ENCODE measurements at regions not wholly inside any gene's neighbourhood (a gene's known extent, or its start where the extent isn't known, plus 50 kb on each side); places are given as distances from the start of the nearest gene placed in this dataset.

- no peak overlapping the region for H3K4ac ChIP-seq (ENCODE audit: low read depth, low read length)
- H3K4me2 ChIP-seq (ENCODE audit: low read depth, low read length), result no peak overlapping the region
- no peak overlapping the region for H3K23ac ChIP-seq (ENCODE audit: low read depth, low read length)
- H3K4me1 ChIP-seq (ENCODE audit: control insufficient read depth, insufficient read depth, low read length), result no peaks in the 10 kb centered on the region
- H2BK15ac ChIP-seq (ENCODE audit: low read depth, low read length), result no peak overlapping the region
- H3K79me1 ChIP-seq (ENCODE audit: low read depth in 1 of 2, low read length in 2 of 2), result no peaks in the 10 kb centered on the region
- no peak overlapping the region for H2AK5ac ChIP-seq (ENCODE audit: low read depth, low read length)
- no peak overlapping the region for H4K8ac ChIP-seq (ENCODE audit: low read depth in 2 of 2, low read length in 2 of 2)
- in situ Hi-C loops (cut with MboI; ENCODE audit: low sequenced_read_pairs), result no loop called here
- H3K56ac ChIP-seq (ENCODE audit: extremely low read depth, insufficient read depth, low read length), result no peak overlapping the region
- POLR2A ChIA-PET (ENCODE audit: unreplicated experiment), result no interaction called here
- no peaks in the 10 kb centered on the region for H3K27me3 ChIP-seq (ENCODE audit: control insufficient read depth, insufficient read depth, low read length)
- peaks cover 4% of the 10 kb centered on the region; the same call in 1 of the 2 replicates for H3K9me3 ChIP-seq (ENCODE audit: control insufficient read depth, insufficient read depth, low read length)
- no peak overlapping the region for H4K5ac ChIP-seq (ENCODE audit: low read depth, low read length)
- H3K36me3 ChIP-seq (ENCODE audit: control insufficient read depth, insufficient read depth, low read length), result no peaks in the 10 kb centered on the region
- DNase-seq, result no peak
- ATAC-seq (ENCODE audit: low read depth), result no peak
- no peak overlapping the region for H2AFZ ChIP-seq (replicated peaks; ENCODE audit: low read length, poor library complexity)
- intact Hi-C loops (cut with micrococcal nuclease), result no loop called here
- H2AK9ac ChIP-seq (replicated peaks; ENCODE audit: low read depth, low read length, poor library complexity), result no peak overlapping the region
- TF ChIP-seq, protein P1, sequence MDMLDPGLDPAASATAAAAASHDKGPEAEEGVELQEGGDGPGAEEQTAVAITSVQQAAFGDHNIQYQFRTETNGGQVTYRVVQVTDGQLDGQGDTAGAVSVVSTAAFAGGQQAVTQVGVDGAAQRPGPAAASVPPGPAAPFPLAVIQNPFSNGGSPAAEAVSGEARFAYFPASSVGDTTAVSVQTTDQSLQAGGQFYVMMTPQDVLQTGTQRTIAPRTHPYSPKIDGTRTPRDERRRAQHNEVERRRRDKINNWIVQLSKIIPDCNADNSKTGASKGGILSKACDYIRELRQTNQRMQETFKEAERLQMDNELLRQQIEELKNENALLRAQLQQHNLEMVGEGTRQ (IDR thresholded peaks at IDR 0.05; ENCODE audit: low read depth, low read length), result no peak
- TF ChIP-seq BHLHE40 (IDR thresholded peaks at IDR 0.05; ENCODE audit: low read depth, low read length), result no peak
- TF ChIP-seq FOS (IDR thresholded peaks at IDR 0.05; ENCODE audit: low read depth, low read length), result no peak
- TF ChIP-seq CHD1 (IDR thresholded peaks at IDR 0.05; ENCODE audit: low read depth, low read length), result no peak
- no peak overlapping the region for H3K4me3 ChIP-seq (ENCODE audit: insufficient read depth, low read depth, low read length)
- WGBS, 2 experiments (ENCODE audit: extremely low coverage in 2 of 2, insufficient read length in 1 of 2), result no CpG with 5 or more reads among the region's 1 CpG
- H4K91ac ChIP-seq (ENCODE audit: insufficient read depth, low read depth, low read length), result no peak overlapping the region
- H4K20me1 ChIP-seq (ENCODE audit: insufficient read depth, low read length), result no peaks in the 10 kb centered on the region
- H3K9ac ChIP-seq (ENCODE audit: low read depth, low read length), result no peak overlapping the region
- H2BK120ac ChIP-seq (ENCODE audit: low read depth, low read length), result no peak overlapping the region
- no peak overlapping the region for H3K18ac ChIP-seq (ENCODE audit: low read depth, low read length)
- CTCF ChIA-PET, result no interaction called here
- no peak overlapping the region for H3K27ac ChIP-seq (ENCODE audit: insufficient read depth, low read length)
- no peak overlapping the region for H2BK20ac ChIP-seq (ENCODE audit: low read depth, low read length)
- no peaks in the 10 kb centered on the region for H3K9me1 ChIP-seq (ENCODE audit: insufficient read depth, low read length)
- no TSS peak for BruUV-seq (replicated peaks)
- no peak overlapping the region for H2BK5ac ChIP-seq (ENCODE audit: low read depth, low read length, poor library complexity, severe bottlenecking)
- no peak overlapping the region for H3K14ac ChIP-seq (replicated peaks; ENCODE audit: low read depth, low read length)
- dilution Hi-C loops (cut with HindIII; ENCODE audit: low sequenced_read_pairs, unreplicated experiment), result no loop called here
Observed at GRCh38 chr13:90156390-90156789, 1191.1 kb upstream of the MIR17HG start.

Measured in IMR-90 (cell line).